Tibial nerve (tissue), 3 donors: ENCODE measurements at regions not wholly inside any gene's neighbourhood (a gene's known extent, or its start where the extent isn't known, plus 50 kb on each side); places are given as distances from the start of the nearest gene placed in this dataset.

Experiments
- POLR2A ChIP-seq, 2 donors: fragments of 450-650 bp; IDR thresholded peaks; one replicate each; pipeline ENCODE4 v1.6.1; 2017; ENCODE audit warnings: antibody characterized with exemption in 2 of 2, mild to moderate bottlenecking in 2 of 2, moderate library complexity in 2 of 2
- TF ChIP-seq, protein P1 (sequence below), 5 experiments: fragments of 200-600 bp in 3 of 5; fragments of 450-650 bp in 2 of 5; sonication (generic) in 3 of 5; IDR thresholded peaks; one replicate each; pipeline ENCODE4 v1.5.1; 2016 to 2019; ENCODE audit warnings: antibody characterized with exemption in 5 of 5, mild to moderate bottlenecking in 3 of 5, moderate library complexity in 2 of 5

DNA sequence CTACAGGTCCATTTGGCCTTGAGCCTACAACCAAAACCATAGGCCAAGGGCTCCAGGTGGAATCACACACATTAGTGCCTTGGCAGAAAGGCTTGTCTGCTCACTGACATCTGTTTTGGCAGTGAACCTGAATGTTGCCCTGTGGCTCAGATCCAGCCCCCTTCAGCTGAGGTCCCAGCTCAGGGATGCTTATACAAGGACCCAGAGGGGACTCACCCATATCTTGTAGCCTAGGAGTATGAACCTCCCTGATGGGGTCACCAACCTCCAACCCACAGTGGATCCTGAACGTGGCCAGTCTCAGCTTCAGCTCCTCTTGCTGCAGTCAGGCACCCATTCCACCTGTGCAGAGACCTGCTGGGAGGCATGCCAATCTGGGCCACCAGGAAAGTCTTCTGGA is 50.8 kb upstream of the HMX1 start:
- TF ChIP-seq, protein P1, sequence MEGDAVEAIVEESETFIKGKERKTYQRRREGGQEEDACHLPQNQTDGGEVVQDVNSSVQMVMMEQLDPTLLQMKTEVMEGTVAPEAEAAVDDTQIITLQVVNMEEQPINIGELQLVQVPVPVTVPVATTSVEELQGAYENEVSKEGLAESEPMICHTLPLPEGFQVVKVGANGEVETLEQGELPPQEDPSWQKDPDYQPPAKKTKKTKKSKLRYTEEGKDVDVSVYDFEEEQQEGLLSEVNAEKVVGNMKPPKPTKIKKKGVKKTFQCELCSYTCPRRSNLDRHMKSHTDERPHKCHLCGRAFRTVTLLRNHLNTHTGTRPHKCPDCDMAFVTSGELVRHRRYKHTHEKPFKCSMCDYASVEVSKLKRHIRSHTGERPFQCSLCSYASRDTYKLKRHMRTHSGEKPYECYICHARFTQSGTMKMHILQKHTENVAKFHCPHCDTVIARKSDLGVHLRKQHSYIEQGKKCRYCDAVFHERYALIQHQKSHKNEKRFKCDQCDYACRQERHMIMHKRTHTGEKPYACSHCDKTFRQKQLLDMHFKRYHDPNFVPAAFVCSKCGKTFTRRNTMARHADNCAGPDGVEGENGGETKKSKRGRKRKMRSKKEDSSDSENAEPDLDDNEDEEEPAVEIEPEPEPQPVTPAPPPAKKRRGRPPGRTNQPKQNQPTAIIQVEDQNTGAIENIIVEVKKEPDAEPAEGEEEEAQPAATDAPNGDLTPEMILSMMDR (IDR thresholded peaks at IDR 0.05), result no peak
- TF ChIP-seq POLR2A (IDR thresholded peaks at IDR 0.05), result no peak
